Stomach (tissue), 8 donors: ENCODE measurements at regions not wholly inside any gene's neighbourhood (a gene's known extent, or its start where the extent isn't known, plus 50 kb on each side); places are given as distances from the start of the nearest gene placed in this dataset.
A peak's percentile ranks its signal among the peaks of the same experiment; 100 is the strongest.

Experiments used
- DNase-seq, 2 donors: peaks; one replicate each; pipeline versions ENCODE4 v3.0.0 to v3.0.0-alpha.2; 2013 to 2019
- H3K27ac ChIP-seq, 5 donors: fragments of 200-600 bp in 4 of 5; sonication (generic) in 4 of 5; one replicate each; pipeline ENCODE4 v1.5.1; 2013 to 2019; ENCODE audit warnings: mild to moderate bottlenecking in 1 of 5, moderate library complexity in 1 of 5
- H3K27me3 ChIP-seq, 3 donors: fragments of 200-600 bp; sonication (generic); one replicate each; pipeline ENCODE4 v1.5.1; 2017 to 2019; ENCODE audit warnings: mixed run types in 1 of 3
- H3K36me3 ChIP-seq, 4 donors: fragments of 200-600 bp; sonication (generic); 1 replicate in 3 of 4; 2 replicates in 1 of 4; pipeline ENCODE4 v1.5.1; 2016 to 2019
- H3K4me1 ChIP-seq, 4 donors: fragments of 200-600 bp; sonication (generic); one replicate each; pipeline ENCODE4 v1.5.1; 2016 to 2019
- H3K4me3 ChIP-seq, 4 donors: fragments of 200-600 bp; sonication (generic) in 3 of 4; one replicate each; pipeline ENCODE4 v1.5.1; 2016 to 2019; ENCODE audit warnings: mild to moderate bottlenecking in 1 of 4
- H3K9me3 ChIP-seq, 4 donors: fragments of 200-600 bp; sonication (generic); one replicate each; pipeline ENCODE4 v1.5.1; 2016 to 2019
- CTCF ChIP-seq, 7 experiments: fragments of 450-650 bp in 4 of 7; fragments of 200-600 bp in 3 of 7; sonication (generic) in 3 of 7; IDR thresholded peaks; one replicate each; pipeline ENCODE4 v1.5.1; 2016 to 2019; ENCODE audit warnings: antibody characterized with exemption in 7 of 7, control low read depth in 2 of 7, mild to moderate bottlenecking in 1 of 7
- EP300 ChIP-seq: sonication (generic); formaldehyde crosslinking; IDR thresholded peaks from one replicate; pipeline ENCODE4 v1.6.1; 2017; ENCODE audit warnings: antibody characterized with exemption
- POLR2A ChIP-seq, 4 donors: fragments of 450-650 bp; IDR thresholded peaks; one replicate each; pipeline ENCODE4 v1.6.1; 2016; ENCODE audit warnings: antibody characterized with exemption in 4 of 4, control low read depth in 2 of 4, mild to moderate bottlenecking in 1 of 4, moderate library complexity in 1 of 4
- POLR2AphosphoS5 ChIP-seq, 3 donors: sonication (generic); formaldehyde crosslinking; IDR thresholded peaks; one replicate each; pipeline ENCODE4 v1.6.1; 2016; ENCODE audit warnings: antibody characterized with exemption in 3 of 3
- WGBS, 5 donors: extraction: QIAGEN DNeasy Blood & Tissue Kit in 3 of 5; methylation state at CpG; one replicate each; pipeline versions ENCODE4 v1.1.5 to v1.1.7; 2013 to 2018; 5-methylcytosine and 5-hydroxymethylcytosine counted together
- intact Hi-C: fragments of 100-400 bp; cut with DNase I; formaldehyde crosslinking; loops from one replicate; pipeline ENCODE4 v1.15.1; 2023; ENCODE audit warnings: low total_unique reads
- donor health status: healthy with polysubstance abuse.
- donor health status: Bipolar disorder and iron deficiency.
- donor health status: healthy.

DNA sequence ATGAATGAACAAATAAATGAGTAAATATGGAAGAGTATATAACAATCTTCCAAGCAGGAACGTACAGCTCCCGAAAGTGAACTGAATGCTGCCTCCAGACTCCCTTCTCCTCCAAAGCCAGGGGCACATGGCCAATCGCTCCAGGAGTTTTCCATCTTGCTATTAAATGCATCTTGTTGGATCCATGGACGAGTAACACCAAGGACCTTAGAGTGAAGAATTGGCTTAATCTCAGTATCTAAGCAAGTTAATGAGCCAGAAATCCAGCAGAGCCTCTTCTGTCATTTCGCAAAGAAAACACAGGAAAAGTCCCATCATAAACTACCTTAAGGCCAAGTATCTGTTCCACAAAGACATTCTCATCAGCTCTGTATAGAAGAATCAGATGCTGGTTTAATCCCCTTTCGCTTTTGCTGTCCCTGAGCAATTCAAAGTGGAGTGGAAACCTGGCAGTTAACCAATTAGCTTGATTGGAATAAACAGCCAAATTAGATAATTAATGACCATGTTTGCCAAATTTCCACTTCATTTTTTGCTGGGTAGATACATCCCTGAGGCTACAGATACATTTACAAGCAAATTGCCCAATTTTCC is 116.0 kb downstream of the MIS18A start:
- no peaks in the 10 kb centered on the region for H3K4me1 ChIP-seq

DNA sequence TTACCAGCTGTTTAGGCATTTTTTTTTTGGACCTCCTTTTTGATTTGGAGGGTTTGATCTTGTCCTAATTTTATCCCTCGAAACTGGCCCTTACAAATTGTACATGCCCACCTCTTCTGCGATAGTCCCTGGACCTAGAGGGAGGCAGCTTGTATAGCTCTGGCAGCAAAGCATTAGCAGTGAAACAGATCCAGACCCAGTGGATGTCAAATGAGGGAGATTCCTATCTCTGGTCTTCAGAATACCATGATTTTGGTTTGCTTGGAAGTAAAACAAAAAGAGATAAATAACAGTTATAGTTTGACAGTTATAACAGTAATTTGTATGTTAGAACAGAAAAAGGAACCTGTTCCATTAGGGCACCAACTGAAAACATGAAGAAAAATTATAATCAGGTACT is 123.6 kb downstream of the MIS18A start:
- WGBS, 5 donors: 75 to 91% (median 86%) methylated on average over 2 of the region's 2 CpGs
- no peak for TF ChIP-seq POLR2A (IDR thresholded peaks at IDR 0.05)
- no peak overlapping the region for H3K4me3 ChIP-seq
- DNase-seq: no peak
- H3K4me1 ChIP-seq: no peaks in the 10 kb centered on the region
- H3K9me3 ChIP-seq: no peaks in the 10 kb centered on the region
- intact Hi-C loops: no loop called here
- no peaks in the 10 kb centered on the region for H3K27me3 ChIP-seq
- no peaks in the 10 kb centered on the region for H3K36me3 ChIP-seq
- H3K27ac ChIP-seq: no peak overlapping the region

More for the DNA sequence above, 116.0 kb downstream of the MIS18A start:
- intact Hi-C loops: no loop called here
- Histone ChIP-seq H3K36me3 (no peaks in the 10 kb centered on the region), H3K4me3 (no peak overlapping the region), H3K9me3 (peaks cover 0 to 3% (median 0%) of the 10 kb centered on the region in 4 donors), H3K27me3 (no peaks in the 10 kb centered on the region), H3K27ac (no peak overlapping the region)
- TF ChIP-seq POLR2A (IDR thresholded peaks at IDR 0.05) (no peak), CTCF (IDR thresholded peaks at IDR 0.05) (no peak), POLR2AphosphoS5 (IDR thresholded peaks at IDR 0.05) (no peak), EP300 (no peak)
- peak in 1 of 2 donors; percentile 73 for DNase-seq
- WGBS, 5 donors: 68 to 75% (median 70%) methylated on average over 6 of the region's 6 CpGs

- no peak overlapping the region for H3K27ac ChIP-seq
- intact Hi-C loops: no loop called here
- no peaks in the 10 kb centered on the region for H3K36me3 ChIP-seq
- no peak for TF ChIP-seq CTCF (IDR thresholded peaks at IDR 0.05)
- no peak for TF ChIP-seq POLR2AphosphoS5 (IDR thresholded peaks at IDR 0.05)
- TF ChIP-seq EP300: no peak
- no peak for TF ChIP-seq POLR2A (IDR thresholded peaks at IDR 0.05)
- H3K9me3 ChIP-seq: peaks cover 0 to 3% (median 0%) of the 10 kb centered on the region in 4 donors
- WGBS, 5 donors: 23 to 84% (median 57%) methylated on average over 2 of the region's 2 CpGs
- H3K4me3 ChIP-seq: no peak overlapping the region
- no peak for DNase-seq
- H3K4me1 ChIP-seq: peaks cover 0 to 10% (median 0%) of the 10 kb centered on the region in 4 donors
- no peaks in the 10 kb centered on the region for H3K27me3 ChIP-seq
Measured at GRCh38 chr21:32147041-32147440, 131.8 kb downstream of the MIS18A start.

DNA sequence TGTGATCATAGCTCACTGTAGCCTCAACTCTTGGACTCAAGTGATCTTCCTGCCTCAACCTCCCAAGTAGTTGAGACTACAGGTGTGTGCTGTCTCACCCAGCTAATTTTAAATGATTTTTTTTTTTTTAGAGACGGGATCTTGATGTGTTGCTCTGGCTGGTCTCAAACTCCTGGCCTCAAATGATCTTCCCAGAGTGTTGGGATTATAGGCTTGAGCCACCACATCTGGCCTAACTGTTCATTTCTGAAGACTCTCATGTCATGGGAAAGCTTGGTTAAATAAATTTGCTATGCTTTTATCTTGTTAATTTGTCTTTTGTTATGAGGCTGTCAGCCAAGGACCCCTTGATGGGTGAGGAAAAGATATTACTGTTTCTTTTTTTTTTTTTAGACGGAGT is 134.0 kb downstream of the MIS18A start:
- H3K4me3 ChIP-seq: no peak overlapping the region
- WGBS, 5 donors: 83 to 95% (median 87%) methylated on average over 2 of the region's 2 CpGs
- intact Hi-C loops: no loop called here
- H3K9me3 ChIP-seq: peaks cover 0 to 3% (median 0%) of the 10 kb centered on the region in 4 donors
- H3K4me1 ChIP-seq: peaks cover 0 to 10% (median 0%) of the 10 kb centered on the region in 4 donors
- no peaks in the 10 kb centered on the region for H3K27me3 ChIP-seq
- H3K36me3 ChIP-seq: no peaks in the 10 kb centered on the region
- no peak for DNase-seq
- TF ChIP-seq POLR2AphosphoS5 (IDR thresholded peaks at IDR 0.05) (no peak), CTCF (IDR thresholded peaks at IDR 0.05) (no peak), EP300 (no peak), POLR2A (IDR thresholded peaks at IDR 0.05) (no peak)
- no peak overlapping the region for H3K27ac ChIP-seq

DNA sequence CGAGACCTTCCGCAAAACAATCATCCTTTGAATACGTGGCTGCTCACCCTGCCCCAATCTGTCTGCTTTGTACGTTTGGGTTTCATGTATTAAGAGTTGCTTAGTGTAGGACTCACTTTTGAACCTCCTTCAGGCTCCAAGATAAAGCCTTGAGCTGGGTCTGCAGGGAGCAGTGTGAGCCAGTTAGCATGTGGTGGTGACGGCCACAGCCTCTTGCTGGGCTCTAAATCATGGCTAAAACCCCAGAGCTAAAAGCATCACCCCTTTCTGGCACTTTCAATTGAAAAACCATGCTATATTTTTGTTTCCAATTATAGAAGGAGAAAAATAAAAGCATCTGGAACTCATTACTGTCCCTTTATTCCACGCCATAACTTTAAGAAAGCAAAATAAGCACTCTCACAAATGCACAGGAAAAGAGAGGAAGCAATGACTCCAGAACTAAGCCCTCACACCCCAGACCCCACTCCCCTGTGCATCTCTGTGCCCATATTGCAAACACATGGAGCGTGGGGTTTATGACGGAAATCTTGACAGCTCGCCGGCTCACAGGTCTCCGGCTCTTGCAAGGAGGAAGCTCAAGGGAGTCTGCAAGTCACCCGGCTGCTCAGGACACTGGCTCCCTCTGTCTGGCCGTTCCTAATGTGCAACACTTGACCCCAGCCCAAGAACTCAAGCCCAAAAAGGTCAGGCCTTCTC is 135.5 kb downstream of the MIS18A start:
- H3K27ac ChIP-seq: no peak overlapping the region
- peaks cover 0 to 10% (median 0%) of the 10 kb centered on the region in 4 donors for H3K4me1 ChIP-seq
- intact Hi-C loops: no loop called here
- DNase-seq: peak in 1 of 2 donors; percentile 66
- no peaks in the 10 kb centered on the region for H3K36me3 ChIP-seq
- peaks cover 0 to 3% (median 0%) of the 10 kb centered on the region in 4 donors for H3K9me3 ChIP-seq
- 40 to 63% (median 61%) methylated on average over 13 of the region's 13 CpGs for WGBS, 5 donors
- H3K4me3 ChIP-seq: no peak overlapping the region
- no peak for TF ChIP-seq POLR2AphosphoS5 (IDR thresholded peaks at IDR 0.05)
- TF ChIP-seq CTCF (IDR thresholded peaks at IDR 0.05): no peak
- no peak for TF ChIP-seq EP300
- no peak for TF ChIP-seq POLR2A (IDR thresholded peaks at IDR 0.05)
- H3K27me3 ChIP-seq: no peaks in the 10 kb centered on the region
